ENCODE measurements at regions not wholly inside any gene's neighbourhood (a gene's known extent, or its start where the extent isn't known, plus 50 kb on each side); places are given as distances from the start of the nearest gene placed in this dataset.

DNA sequence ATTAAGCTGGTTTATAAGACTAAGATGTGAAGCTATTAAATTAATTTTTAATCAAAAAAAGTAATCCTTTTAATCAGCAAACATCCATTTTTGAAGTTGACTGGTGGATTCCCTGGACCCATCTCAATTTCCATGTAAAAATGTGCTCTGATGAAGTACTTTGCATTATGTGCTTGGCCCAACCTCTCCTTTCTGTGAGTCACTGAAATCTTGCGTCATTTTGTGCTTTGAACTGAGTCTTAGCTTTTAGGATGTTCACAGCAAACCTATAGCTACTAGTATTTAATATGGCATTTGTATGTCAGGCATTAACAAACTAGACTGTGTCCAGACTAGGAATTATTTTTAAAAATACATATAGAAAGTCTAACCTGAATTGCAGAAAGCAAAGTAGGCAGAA, 55.0 kb upstream of the CDH12 start:
- TF ChIP-seq, protein P1, sequence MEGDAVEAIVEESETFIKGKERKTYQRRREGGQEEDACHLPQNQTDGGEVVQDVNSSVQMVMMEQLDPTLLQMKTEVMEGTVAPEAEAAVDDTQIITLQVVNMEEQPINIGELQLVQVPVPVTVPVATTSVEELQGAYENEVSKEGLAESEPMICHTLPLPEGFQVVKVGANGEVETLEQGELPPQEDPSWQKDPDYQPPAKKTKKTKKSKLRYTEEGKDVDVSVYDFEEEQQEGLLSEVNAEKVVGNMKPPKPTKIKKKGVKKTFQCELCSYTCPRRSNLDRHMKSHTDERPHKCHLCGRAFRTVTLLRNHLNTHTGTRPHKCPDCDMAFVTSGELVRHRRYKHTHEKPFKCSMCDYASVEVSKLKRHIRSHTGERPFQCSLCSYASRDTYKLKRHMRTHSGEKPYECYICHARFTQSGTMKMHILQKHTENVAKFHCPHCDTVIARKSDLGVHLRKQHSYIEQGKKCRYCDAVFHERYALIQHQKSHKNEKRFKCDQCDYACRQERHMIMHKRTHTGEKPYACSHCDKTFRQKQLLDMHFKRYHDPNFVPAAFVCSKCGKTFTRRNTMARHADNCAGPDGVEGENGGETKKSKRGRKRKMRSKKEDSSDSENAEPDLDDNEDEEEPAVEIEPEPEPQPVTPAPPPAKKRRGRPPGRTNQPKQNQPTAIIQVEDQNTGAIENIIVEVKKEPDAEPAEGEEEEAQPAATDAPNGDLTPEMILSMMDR (conservative IDR thresholded peaks at IDR 0.05): no peak
- no peak for TF ChIP-seq ZFX (IDR thresholded peaks at IDR 0.05)
